SH-SY5Y (cell line): ENCODE measurements at regions not wholly inside any gene's neighbourhood (a gene's known extent, or its start where the extent isn't known, plus 50 kb on each side); places are given as distances from the start of the nearest gene placed in this dataset.

Source experiments
- GATA2 ChIP-seq: IDR thresholded peaks from 2 replicates; pipeline ENCODE4 v1.6.1; 2011; ENCODE audit warnings: mild to moderate bottlenecking, low read depth, low read length
- GATA3 ChIP-seq: IDR thresholded peaks from 2 replicates; pipeline ENCODE4 v1.6.1; 2011; ENCODE audit warnings: low read depth, mild to moderate bottlenecking, low read length, moderate library complexity

- TF ChIP-seq GATA2 = no peak
- TF ChIP-seq GATA3 = no peak
Observed at GRCh38 chr3:72563690-72564370, 284.4 kb downstream of the SHQ1 start.
